ENCODE measurements at regions not wholly inside any gene's neighbourhood (a gene's known extent, or its start where the extent isn't known, plus 50 kb on each side); places are given as distances from the start of the nearest gene placed in this dataset.

- H3K36me3 ChIP-seq: no peaks in the 10 kb centered on the region
- no peaks in the 10 kb centered on the region for H3K27me3 ChIP-seq
- no peak overlapping the region for H3K9ac ChIP-seq
- H3K9me3 ChIP-seq (replicated peaks in 1 of 11): peaks cover 0 to 3% (median 0%) of the 10 kb centered on the region in 11 experiments; a peak in 1 of 22 replicates
- H3K27ac ChIP-seq: no peak overlapping the region
- TF ChIP-seq Cebpa-rat (IDR thresholded peaks at IDR 0.05): no peak
- H3K4me3 ChIP-seq: no peak overlapping the region
- no peaks in the 10 kb centered on the region for H4K20me1 ChIP-seq
- no peak overlapping the region for H3K4me2 ChIP-seq
- peaks cover 0 to 7% (median 0%) of the 10 kb centered on the region in 10 experiments; a peak in 4 of 20 replicates for H3K4me1 ChIP-seq
Measured at GRCh38 chr4:187577941-187578480, 417.6 kb upstream of the ZFP42 start.

- H3K4me2 ChIP-seq: no peak overlapping the region
Measured at GRCh38 chr4:187586892-187587291, 408.7 kb upstream of the ZFP42 start.

GRCh38 chr4:187598196-187598595 is 397.4 kb upstream of the ZFP42 start:
- Histone ChIP-seq H3K4me2 (peak overlapping the region in 5 of 11 experiments; percentile 12 to 52 (median 21); a peak in 7 of 22 replicates), H3K27ac (no peak overlapping the region), H3K27me3 (no peaks in the 10 kb centered on the region), H3K9me3 (replicated peaks in 1 of 11) (peaks cover 0 to 3% (median 0%) of the 10 kb centered on the region in 11 experiments; a peak in 2 of 22 replicates), H3K36me3 (no peaks in the 10 kb centered on the region), H3K9ac (no peak overlapping the region), H4K20me1 (no peaks in the 10 kb centered on the region), H3K4me3 (no peak overlapping the region), H3K4me1 (peaks cover 13 to 31% (median 18%) of the 10 kb centered on the region in 10 experiments; a peak in 19 of 20 replicates)
- TF ChIP-seq Cebpa-rat (IDR thresholded peaks at IDR 0.05): no peak

More at GRCh38 chr4:187586892-187587291, 408.7 kb upstream of the ZFP42 start:
- no peak for TF ChIP-seq Cebpa-rat (IDR thresholded peaks at IDR 0.05)
- H3K9ac ChIP-seq: no peak overlapping the region
- H3K27me3 ChIP-seq: no peaks in the 10 kb centered on the region
- H3K27ac ChIP-seq: no peak overlapping the region
- H4K20me1 ChIP-seq: no peaks in the 10 kb centered on the region
- H3K4me1 ChIP-seq: no peaks in the 10 kb centered on the region
- H3K36me3 ChIP-seq: no peaks in the 10 kb centered on the region
- H3K9me3 ChIP-seq (replicated peaks in 1 of 11): no peaks in the 10 kb centered on the region
- H3K4me3 ChIP-seq: no peak overlapping the region

GRCh38 chr4:187602339-187603092 is 393.1 kb upstream of the ZFP42 start:
- Histone ChIP-seq H3K9me3 (replicated peaks in 1 of 11) (peaks cover 0 to 3% (median 0%) of the 10 kb centered on the region in 11 experiments; a peak in 2 of 22 replicates), H3K9ac (peak overlapping the region in 2 of 11 experiments; percentile 4 to 18; a peak in 1 of 22 replicates), H3K27me3 (no peaks in the 10 kb centered on the region), H3K27ac (no peak overlapping the region), H4K20me1 (no peaks in the 10 kb centered on the region), H3K4me3 (peak overlapping the region in 3 of 10 experiments; percentile 2 to 40 (median 31); a peak in 4 of 20 replicates), H3K36me3 (no peaks in the 10 kb centered on the region), H3K4me1 (peaks cover 14 to 51% (median 32%) of the 10 kb centered on the region in 10 experiments; a peak in 19 of 20 replicates), H3K4me2 (peak overlapping the region; percentile 43 to 90 (median 76))
- TF ChIP-seq Cebpa-rat (IDR thresholded peaks at IDR 0.05): no peak

GRCh38 chr4:187603093-187604025 is 392.2 kb upstream of the ZFP42 start:
- H3K4me1 ChIP-seq: peaks cover 14 to 45% (median 32%) of the 10 kb centered on the region in 10 experiments; a peak in 19 of 20 replicates
- H3K27ac ChIP-seq: no peak overlapping the region
- H3K4me2 ChIP-seq: peak overlapping the region; percentile 43 to 90 (median 76); a peak in 19 of 22 replicates
- no peaks in the 10 kb centered on the region for H3K27me3 ChIP-seq
- peaks cover 0 to 3% (median 0%) of the 10 kb centered on the region in 11 experiments; a peak in 2 of 22 replicates for H3K9me3 ChIP-seq (replicated peaks in 1 of 11)
- no peak overlapping the region for H3K9ac ChIP-seq
- no peaks in the 10 kb centered on the region for H3K36me3 ChIP-seq
- H4K20me1 ChIP-seq: no peaks in the 10 kb centered on the region
- no peak for TF ChIP-seq Cebpa-rat (IDR thresholded peaks at IDR 0.05)
- no peak overlapping the region for H3K4me3 ChIP-seq

- Histone ChIP-seq H3K27ac (no peak overlapping the region), H3K4me1 (peaks cover 14 to 41% (median 31%) of the 10 kb centered on the region in 10 experiments; a peak in 19 of 20 replicates), H4K20me1 (no peaks in the 10 kb centered on the region), H3K9ac (0 out of 22 replicates have a peak overlapping the region, but pooled peaks of 1 of the 11 experiments have one; percentile 15), H3K4me2 (peak overlapping the region; percentile 9 to 76 (median 65); a peak in 18 of 22 replicates), H3K27me3 (no peaks in the 10 kb centered on the region), H3K9me3 (replicated peaks in 1 of 11) (no peaks in the 10 kb centered on the region; a peak in 2 of 22 replicates), H3K4me3 (no peak overlapping the region), H3K36me3 (no peaks in the 10 kb centered on the region)
- TF ChIP-seq Cebpa-rat (IDR thresholded peaks at IDR 0.05): no peak
Measured at GRCh38 chr4:187604984-187605383, 390.6 kb upstream of the ZFP42 start.

GRCh38 chr4:187606581-187606980 is 389.0 kb upstream of the ZFP42 start:
- Histone ChIP-seq H3K4me3 (no peak overlapping the region), H4K20me1 (no peaks in the 10 kb centered on the region), H3K27ac (no peak overlapping the region), H3K4me1 (peaks cover 14 to 38% (median 29%) of the 10 kb centered on the region in 10 experiments; a peak in 19 of 20 replicates), H3K36me3 (no peaks in the 10 kb centered on the region), H3K9me3 (replicated peaks in 1 of 11) (no peaks in the 10 kb centered on the region; a peak in 1 of 22 replicates), H3K4me2 (no peak overlapping the region), H3K27me3 (no peaks in the 10 kb centered on the region), H3K9ac (no peak overlapping the region)
- TF ChIP-seq Cebpa-rat (IDR thresholded peaks at IDR 0.05): no peak

- H3K27ac ChIP-seq: no peak overlapping the region
- H3K36me3 ChIP-seq: no peaks in the 10 kb centered on the region
- H4K20me1 ChIP-seq: no peaks in the 10 kb centered on the region
- H3K4me3 ChIP-seq: no peak overlapping the region
- H3K4me1 ChIP-seq: peaks cover 3 to 24% (median 15%) of the 10 kb centered on the region in 10 experiments; a peak in 18 of 20 replicates
- H3K9ac ChIP-seq: no peak overlapping the region
- H3K9me3 ChIP-seq (replicated peaks in 1 of 11): peaks cover 0 to 2% (median under 1%) of the 10 kb centered on the region in 11 experiments; a peak in 13 of 22 replicates
- H3K4me2 ChIP-seq: no peak overlapping the region
- H3K27me3 ChIP-seq: no peaks in the 10 kb centered on the region
- TF ChIP-seq Cebpa-rat (IDR thresholded peaks at IDR 0.05): no peak
Measured at GRCh38 chr4:187608001-187608421, 387.6 kb upstream of the ZFP42 start.

Measured in BLaER1 treated with 17β-estradiol and CSF1 and Interleukin-3, amounts not matched to agents 10 nM and 100 nM (cell line).